HL-60 (cell line): ENCODE measurements at regions not wholly inside any gene's neighbourhood (a gene's known extent, or its start where the extent isn't known, plus 50 kb on each side); places are given as distances from the start of the nearest gene placed in this dataset.

Experiments
- GABPA ChIP-seq: IDR thresholded peaks from 2 replicates; pipeline ENCODE4 v1.6.1; 2012; ENCODE audit warnings: low read depth
- POLR2AphosphoS5 ChIP-seq: IDR thresholded peaks from 2 replicates; pipeline ENCODE4 v1.6.1; 2012; ENCODE audit warnings: low read depth
- TF ChIP-seq, protein P1 (sequence below): IDR thresholded peaks from one replicate; pipeline ENCODE4 v1.5.1; 2011; ENCODE audit warnings: low read length, control low read depth, inconsistent platforms; ENCODE audit not compliant: insufficient read depth
- TF ChIP-seq, protein P2 (sequence below): IDR thresholded peaks from 2 replicates; pipeline ENCODE4 v1.6.1; 2012; ENCODE audit warnings: low read depth; ENCODE audit not compliant: insufficient replicate concordance

DNA sequence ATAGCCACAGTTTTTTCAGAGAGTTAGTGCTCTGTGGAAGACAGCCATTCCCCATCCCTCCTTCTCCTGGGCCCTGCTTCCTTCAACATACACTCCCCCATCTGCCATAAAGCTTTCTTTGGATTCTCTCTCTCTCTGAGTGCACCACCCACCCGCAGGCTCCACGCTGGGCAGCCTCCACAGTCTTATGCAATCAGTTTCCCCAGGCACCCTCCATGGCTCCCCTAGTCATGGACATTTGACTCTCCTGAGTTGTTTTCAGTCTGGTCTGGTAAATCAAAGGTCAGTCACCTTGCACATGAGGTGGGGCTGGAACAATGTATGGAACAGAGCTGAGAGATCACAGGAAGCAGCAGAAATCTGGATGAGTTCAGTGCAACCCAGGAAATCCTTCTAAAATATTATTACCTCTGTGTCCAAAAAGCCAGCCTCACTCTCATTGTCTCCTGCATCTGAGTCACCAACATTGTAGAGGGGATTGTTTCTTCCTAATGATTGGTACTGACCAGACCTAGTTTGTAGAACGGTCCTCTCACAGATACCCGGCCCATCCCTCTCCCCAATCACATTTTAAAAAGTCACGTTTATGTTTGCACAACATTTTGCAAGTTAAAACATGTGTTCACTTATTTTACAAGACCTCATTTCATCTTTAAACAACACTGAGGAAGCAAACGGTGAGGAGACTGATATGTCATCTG is 70.1 kb downstream of the CYCS start:
- no peak for TF ChIP-seq POLR2AphosphoS5
- TF ChIP-seq, protein P1, sequence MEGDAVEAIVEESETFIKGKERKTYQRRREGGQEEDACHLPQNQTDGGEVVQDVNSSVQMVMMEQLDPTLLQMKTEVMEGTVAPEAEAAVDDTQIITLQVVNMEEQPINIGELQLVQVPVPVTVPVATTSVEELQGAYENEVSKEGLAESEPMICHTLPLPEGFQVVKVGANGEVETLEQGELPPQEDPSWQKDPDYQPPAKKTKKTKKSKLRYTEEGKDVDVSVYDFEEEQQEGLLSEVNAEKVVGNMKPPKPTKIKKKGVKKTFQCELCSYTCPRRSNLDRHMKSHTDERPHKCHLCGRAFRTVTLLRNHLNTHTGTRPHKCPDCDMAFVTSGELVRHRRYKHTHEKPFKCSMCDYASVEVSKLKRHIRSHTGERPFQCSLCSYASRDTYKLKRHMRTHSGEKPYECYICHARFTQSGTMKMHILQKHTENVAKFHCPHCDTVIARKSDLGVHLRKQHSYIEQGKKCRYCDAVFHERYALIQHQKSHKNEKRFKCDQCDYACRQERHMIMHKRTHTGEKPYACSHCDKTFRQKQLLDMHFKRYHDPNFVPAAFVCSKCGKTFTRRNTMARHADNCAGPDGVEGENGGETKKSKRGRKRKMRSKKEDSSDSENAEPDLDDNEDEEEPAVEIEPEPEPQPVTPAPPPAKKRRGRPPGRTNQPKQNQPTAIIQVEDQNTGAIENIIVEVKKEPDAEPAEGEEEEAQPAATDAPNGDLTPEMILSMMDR, result no peak
- TF ChIP-seq, protein P2, sequence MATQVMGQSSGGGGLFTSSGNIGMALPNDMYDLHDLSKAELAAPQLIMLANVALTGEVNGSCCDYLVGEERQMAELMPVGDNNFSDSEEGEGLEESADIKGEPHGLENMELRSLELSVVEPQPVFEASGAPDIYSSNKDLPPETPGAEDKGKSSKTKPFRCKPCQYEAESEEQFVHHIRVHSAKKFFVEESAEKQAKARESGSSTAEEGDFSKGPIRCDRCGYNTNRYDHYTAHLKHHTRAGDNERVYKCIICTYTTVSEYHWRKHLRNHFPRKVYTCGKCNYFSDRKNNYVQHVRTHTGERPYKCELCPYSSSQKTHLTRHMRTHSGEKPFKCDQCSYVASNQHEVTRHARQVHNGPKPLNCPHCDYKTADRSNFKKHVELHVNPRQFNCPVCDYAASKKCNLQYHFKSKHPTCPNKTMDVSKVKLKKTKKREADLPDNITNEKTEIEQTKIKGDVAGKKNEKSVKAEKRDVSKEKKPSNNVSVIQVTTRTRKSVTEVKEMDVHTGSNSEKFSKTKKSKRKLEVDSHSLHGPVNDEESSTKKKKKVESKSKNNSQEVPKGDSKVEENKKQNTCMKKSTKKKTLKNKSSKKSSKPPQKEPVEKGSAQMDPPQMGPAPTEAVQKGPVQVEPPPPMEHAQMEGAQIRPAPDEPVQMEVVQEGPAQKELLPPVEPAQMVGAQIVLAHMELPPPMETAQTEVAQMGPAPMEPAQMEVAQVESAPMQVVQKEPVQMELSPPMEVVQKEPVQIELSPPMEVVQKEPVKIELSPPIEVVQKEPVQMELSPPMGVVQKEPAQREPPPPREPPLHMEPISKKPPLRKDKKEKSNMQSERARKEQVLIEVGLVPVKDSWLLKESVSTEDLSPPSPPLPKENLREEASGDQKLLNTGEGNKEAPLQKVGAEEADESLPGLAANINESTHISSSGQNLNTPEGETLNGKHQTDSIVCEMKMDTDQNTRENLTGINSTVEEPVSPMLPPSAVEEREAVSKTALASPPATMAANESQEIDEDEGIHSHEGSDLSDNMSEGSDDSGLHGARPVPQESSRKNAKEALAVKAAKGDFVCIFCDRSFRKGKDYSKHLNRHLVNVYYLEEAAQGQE, result no peak
- TF ChIP-seq GABPA, result no peak
